NCI-H187 treated with DMSO at 0.1 percent for 48 hours (cell line): ENCODE measurements at regions not wholly inside any gene's neighbourhood (a gene's known extent, or its start where the extent isn't known, plus 50 kb on each side); places are given as distances from the start of the nearest gene placed in this dataset.

Source experiments
- DNase-seq: peaks from one replicate; lab custom pipeline; 2025; lab: John Stamatoyannopoulos, UW

- no peak for DNase-seq
These were observed 127.1 kb downstream of the TAF11L14 start for GRCh38 chr5:17761326-17761725.

DNA sequence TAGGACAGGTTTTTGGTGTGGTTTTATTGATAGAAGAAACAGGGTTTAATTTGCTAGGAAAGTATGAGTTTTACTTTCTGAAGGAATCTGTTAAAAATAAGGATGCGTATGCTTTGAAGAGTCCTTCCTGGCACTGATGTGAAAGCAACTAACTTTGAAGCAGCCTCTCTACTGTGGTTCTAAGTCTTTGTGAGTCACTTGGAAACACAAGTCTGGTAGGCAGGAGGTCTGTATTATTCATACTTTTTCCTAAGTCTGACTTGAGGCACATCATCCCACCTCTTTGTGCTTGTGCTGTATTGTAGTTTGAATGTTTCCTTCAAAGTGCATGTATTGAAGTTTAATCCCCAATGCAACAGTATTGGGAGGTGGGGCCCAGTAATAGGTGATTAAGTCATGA, 129.0 kb downstream of the TAF11L14 start:
- no peak for DNase-seq

- no peak for DNase-seq
These were observed 131.8 kb downstream of the TAF11L14 start for GRCh38 chr5:17766031-17766430.

DNA sequence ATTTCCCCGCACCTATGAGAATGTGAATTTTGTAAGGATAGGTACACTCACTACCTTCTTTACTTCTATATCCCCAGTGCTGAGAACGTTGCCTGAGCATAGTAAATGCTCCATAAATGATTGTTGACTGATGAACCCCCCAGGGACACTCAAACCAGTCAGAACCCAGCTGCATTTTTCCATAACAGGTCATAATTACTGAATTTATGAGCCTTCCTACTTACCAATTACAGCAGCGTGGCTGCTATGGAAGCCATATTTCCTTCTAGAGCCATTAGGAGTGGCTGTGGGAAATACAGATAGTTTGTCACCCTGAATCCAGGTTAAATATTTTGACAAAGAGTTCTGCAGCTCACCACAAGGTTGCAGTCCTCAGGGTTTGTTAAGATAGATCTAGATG, 135.0 kb downstream of the TAF11L14 start:
- no peak for DNase-seq

GRCh38 chr5:17772232-17772631, 138.0 kb downstream of the TAF11L14 start:
- DNase-seq = no peak

DNA sequence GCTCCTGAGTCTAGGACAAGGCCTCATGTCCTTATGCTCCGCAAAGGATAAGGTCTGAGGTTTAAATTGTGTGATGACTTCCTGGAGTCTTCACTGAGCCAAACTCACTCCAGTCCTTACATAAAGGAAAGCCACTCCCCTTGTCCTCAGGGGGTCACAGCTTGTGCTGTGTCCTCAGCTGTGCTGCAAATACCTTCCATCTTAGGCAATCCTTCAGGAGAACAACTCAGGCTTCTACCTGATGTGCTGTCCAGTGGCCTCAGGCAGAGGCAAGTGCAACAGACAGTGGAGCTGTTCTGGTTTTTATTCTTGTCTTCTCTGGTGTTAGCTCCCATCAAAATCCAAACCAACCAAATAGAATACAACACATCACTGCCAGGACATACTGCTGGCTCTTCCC, 151.5 kb downstream of the TAF11L14 start:
- no peak for DNase-seq

DNA sequence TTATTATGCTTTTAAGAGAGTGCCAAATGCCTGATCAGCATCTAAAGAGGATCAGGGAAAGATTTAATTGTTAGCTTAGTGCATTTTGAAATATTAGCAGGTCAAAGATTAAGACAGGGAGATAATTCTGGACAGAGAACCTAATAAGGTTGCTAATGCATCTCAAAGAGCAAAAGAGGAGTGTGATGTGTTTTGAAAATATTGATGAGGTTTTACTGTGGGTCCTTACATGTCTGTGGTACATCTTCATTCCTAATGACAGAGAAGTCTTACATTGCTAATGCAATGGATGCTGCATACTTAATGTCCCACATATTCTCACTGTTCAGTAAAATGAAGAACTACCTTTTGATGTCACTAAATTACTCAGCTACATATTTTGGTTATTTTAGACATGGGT, 154.1 kb downstream of the TAF11L14 start:
- DNase-seq = no peak

GRCh38 chr5:17794201-17794600, 159.9 kb downstream of the TAF11L14 start:
- DNase-seq = no peak

DNA sequence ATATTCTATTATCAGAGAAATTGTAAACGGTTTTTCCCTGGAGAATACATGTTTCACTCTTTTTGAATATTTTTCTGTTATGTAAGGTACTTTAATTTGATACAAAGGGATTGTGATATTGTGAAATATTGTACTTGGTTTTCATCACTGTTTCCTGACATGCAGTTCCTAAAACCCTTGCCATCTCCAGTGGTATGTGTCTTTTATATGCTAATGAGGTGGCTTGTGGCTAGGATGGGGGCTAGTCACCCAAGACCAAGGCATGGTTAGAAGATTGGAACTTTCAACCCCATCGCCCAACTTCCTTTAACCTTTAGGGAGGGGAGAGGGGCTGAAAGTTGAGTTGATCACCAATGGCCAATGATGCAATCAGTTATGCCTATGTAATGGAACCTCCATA, 160.6 kb downstream of the TAF11L14 start:
- no peak for DNase-seq

DNA sequence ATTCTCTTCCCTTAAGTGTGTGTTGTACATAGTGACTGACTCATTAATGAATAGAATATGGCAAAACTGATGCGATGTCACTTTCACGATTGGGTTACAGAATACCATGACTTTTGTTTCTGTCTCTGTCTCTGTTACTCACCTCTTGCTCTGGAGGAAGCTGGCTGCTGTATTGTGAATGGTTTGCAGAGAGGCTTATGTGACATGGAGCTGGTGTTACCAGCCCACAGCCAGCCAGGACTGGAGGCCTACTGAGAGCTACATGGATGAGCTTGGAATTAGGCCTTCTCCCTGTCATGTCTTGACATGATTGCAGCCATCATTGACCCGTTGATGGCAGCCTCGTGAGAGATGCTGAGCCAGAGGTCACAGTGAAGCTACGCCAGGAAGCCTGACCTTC, 161.9 kb downstream of the TAF11L14 start:
- no peak for DNase-seq

DNA sequence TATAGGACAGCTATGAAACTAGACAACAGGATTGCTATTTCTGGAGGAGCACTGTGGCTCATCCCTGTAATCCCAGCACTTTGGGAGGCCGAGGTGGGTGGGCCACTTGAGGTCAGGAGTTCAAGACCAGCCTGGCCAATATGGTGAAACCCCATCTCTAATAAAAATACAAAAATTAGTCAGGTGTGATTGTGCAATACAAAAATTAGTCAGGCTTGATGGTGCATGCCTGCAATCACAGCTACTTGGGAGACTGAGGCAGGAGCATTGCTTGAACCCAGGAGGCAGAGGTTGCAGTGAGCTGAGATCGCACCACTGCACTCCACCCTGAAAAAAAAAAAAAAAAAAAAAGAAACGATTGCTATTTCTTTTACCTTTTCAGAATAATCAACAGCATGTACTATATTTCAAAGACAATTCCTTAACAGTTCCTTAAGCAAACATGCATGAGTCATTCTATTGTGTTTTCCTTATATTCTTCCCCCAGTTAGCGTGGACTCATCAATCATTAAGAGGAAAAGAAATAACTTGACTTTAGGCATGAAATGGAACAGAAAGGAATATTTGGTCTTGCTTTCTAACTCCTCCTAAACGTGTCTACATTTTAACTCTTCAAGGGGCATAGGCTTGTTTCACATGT, 162.6 kb downstream of the TAF11L14 start:
- no peak for DNase-seq

GRCh38 chr5:17799521-17799920, 165.3 kb downstream of the TAF11L14 start:
- DNase-seq = no peak

DNA sequence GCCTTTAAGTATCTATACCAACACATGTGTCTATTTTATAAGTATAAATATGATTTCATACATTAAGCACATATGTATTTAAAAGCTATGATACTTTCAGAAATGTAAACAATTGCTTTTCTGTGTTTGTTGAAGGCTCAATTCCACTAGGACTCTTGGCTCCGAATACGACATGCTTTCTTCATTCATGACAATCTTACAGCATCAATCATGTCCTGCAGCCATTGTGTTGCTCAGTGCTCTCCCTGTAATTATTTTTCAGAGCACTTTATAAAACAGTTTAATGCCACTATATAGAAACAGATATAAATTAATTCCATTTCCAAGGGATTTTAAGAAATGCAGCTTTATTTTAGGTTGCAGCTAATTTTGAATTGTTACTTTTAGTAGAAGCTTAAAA, 167.3 kb downstream of the TAF11L14 start:
- no peak for DNase-seq

- no peak for DNase-seq
These were observed 168.0 kb downstream of the TAF11L14 start for GRCh38 chr5:17802256-17802655.

DNA sequence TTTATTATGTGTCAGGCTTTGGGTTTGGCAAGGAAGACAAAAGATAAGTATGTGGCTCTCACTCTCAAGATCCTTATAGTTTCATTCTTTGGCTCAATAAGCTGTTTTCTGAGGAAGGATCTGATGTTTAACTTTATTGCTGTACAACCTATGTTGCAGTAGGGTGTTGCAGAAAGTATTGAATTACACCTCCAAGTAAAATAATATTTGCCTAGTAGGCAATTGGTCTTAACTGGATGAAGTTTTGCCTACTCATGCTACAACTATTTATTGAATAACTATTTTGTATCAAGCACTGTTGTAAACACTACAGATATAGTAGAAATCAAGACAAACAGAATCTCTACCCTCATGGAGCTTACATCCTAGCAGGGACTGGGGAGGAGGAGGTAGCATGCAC, 169.7 kb downstream of the TAF11L14 start:
- DNase-seq = no peak

DNA sequence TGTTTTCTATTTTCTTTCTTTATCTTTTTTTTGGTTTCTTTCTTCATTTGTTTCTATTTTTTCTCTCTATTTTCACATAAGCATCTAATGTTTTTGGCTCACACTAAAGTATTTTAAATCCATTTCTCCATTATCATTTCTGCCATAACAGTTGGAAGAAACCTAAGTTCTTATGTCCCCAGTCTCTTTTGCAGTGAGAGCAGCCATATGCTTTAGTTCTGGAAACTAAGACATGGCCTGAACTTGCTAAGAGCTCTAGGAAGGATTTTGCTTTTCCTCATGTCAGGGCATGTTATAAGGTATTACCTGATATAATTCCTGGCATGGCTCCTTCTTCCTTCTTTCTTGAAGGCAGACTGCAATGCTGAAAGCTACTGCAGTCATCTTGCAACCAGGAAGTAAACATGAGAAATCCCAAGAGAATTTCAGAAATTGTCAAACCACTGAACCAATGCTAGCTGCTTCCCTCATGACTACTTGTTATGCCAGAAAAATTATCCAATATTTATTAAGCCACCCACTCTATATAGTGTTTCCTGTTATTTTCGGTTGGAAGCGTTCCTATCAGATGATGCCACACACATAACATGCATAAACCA, 171.1 kb downstream of the TAF11L14 start:
- no peak for DNase-seq

GRCh38 chr5:17806818-17807468, 172.7 kb downstream of the TAF11L14 start:
- no peak for DNase-seq

DNA sequence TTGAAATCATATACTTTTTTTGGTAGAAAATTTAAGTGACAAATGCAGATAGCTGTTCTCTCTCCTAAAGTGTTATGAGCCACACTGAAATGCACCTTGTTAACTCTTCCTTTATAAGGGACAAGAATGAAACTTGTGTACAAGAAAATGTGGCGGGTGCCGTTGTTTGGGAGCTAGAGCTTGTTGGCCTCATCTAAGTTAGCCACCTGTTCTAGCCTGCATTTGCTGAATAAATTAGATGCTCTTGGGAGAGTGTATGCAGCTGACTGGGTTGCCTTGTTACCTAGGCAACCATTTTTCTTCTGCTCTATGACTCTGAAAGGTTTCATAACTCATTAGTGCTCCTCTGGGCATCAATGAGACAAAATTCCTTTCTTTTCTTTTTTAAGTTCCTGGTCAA, 174.3 kb downstream of the TAF11L14 start:
- no peak for DNase-seq

GRCh38 chr5:17810734-17811133, 176.5 kb downstream of the TAF11L14 start:
- no peak for DNase-seq

DNA sequence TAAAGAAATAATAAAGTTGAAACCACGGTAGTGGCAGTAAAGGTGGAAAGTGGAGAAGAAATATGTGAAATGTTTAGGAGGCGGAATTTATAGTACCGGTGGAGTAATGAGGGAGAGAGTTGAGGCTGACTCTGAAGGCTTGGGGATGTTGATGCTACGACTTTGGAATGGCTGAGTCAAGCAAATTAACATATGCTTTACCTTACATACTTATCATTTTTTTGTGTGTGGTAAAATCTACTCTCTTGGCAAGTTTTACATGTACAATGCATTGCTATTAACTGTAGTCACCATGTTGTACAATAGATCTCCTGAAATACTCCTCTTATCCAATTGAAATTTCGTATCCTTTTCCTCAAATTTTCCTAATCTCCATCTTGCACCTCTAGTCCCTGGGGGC, 179.0 kb downstream of the TAF11L14 start:
- no peak for DNase-seq

- DNase-seq = no peak
These were observed 182.2 kb downstream of the TAF11L14 start for GRCh38 chr5:17816505-17816904.

GRCh38 chr5:17816944-17817343, 182.7 kb downstream of the TAF11L14 start:
- no peak for DNase-seq

GRCh38 chr5:17817990-17818389, 183.7 kb downstream of the TAF11L14 start:
- DNase-seq = no peak

DNA sequence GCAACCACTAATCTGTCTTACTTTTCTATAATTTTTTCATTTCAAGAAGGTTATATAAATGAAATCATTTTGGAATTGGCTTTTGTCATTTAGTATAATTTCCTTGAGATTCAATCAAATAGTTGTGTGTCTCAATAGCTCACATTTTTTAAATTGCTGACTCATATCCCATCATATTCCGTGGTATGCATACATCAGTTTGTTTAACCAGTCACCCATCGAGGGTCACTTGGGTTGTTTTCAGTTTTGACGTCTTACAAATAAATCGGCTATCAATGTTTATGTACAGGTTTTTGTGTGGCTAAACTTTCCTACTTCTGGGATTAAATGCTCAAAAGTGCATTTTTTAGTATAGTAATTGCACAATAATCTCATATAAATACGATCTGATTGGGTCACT, 185.5 kb downstream of the TAF11L14 start:
- no peak for DNase-seq
